ENCODE measurements at regions not wholly inside any gene's neighbourhood (a gene's known extent, or its start where the extent isn't known, plus 50 kb on each side); places are given as distances from the start of the nearest gene placed in this dataset.

GRCh38 chr15:39456582-39457330 lies 124.1 kb upstream of the THBS1 start:
- Histone ChIP-seq H3K9me2 (replicated peaks; ENCODE audit: insufficient read depth, low read length) (no peaks in the 10 kb centered on the region), H3F3A (ENCODE audit: insufficient read depth) (no peaks in the 10 kb centered on the region), H3K79me2 (ENCODE audit: insufficient read depth, low read length) (no peaks in the 10 kb centered on the region), H2AFZ (ENCODE audit: low read depth, low read length, severe bottlenecking) (no peak overlapping the region), H3K9me3 (ENCODE audit: insufficient read depth, low read length) (no peaks in the 10 kb centered on the region), H4K20me1 (ENCODE audit: low read depth, low read length) (no peaks in the 10 kb centered on the region), H3K4me2 (ENCODE audit: low read depth, low read length, poor library complexity, severe bottlenecking) (no peak overlapping the region), H3K27ac (ENCODE audit: low read depth, low read length) (no peak overlapping the region), H3K27me3 (ENCODE audit: low read length) (no peaks in the 10 kb centered on the region), H3K9ac (ENCODE audit: low read length) (no peak overlapping the region), H3K4me3 (ENCODE audit: insufficient read depth, low read length, poor library complexity, severe bottlenecking) (no peak overlapping the region), H3K36me3 (ENCODE audit: low read length) (no peaks in the 10 kb centered on the region)
- TF ChIP-seq CTCF (IDR thresholded peaks at IDR 0.05; ENCODE audit: insufficient read depth, low read length, poor library complexity, severe bottlenecking): no peak
- TF ChIP-seq EZH2phosphoT487 (conservative IDR thresholded peaks at IDR 0.05; ENCODE audit: low read length): no peak

GRCh38 chr15:39458131-39458530 lies 122.7 kb upstream of the THBS1 start:
- H3K36me3 ChIP-seq (ENCODE audit: low read length): no peaks in the 10 kb centered on the region
- H3K9ac ChIP-seq (ENCODE audit: low read length): no peak overlapping the region
- H2AFZ ChIP-seq (ENCODE audit: low read depth, low read length, severe bottlenecking): no peak overlapping the region
- H3K27ac ChIP-seq (ENCODE audit: low read depth, low read length): no peak overlapping the region
- H3K9me3 ChIP-seq (ENCODE audit: insufficient read depth, low read length): no peaks in the 10 kb centered on the region
- no peak overlapping the region for H3K4me2 ChIP-seq (ENCODE audit: low read depth, low read length, poor library complexity, severe bottlenecking)
- no peak overlapping the region for H3K4me3 ChIP-seq (ENCODE audit: insufficient read depth, low read length, poor library complexity, severe bottlenecking)
- H3K9me2 ChIP-seq (replicated peaks; ENCODE audit: insufficient read depth, low read length): no peaks in the 10 kb centered on the region
- TF ChIP-seq CTCF (IDR thresholded peaks at IDR 0.05; ENCODE audit: insufficient read depth, low read length, poor library complexity, severe bottlenecking): no peak
- TF ChIP-seq EZH2phosphoT487 (conservative IDR thresholded peaks at IDR 0.05; ENCODE audit: low read length): no peak
- no peaks in the 10 kb centered on the region for H4K20me1 ChIP-seq (ENCODE audit: low read depth, low read length)
- H3K27me3 ChIP-seq (ENCODE audit: low read length): no peaks in the 10 kb centered on the region
- H3K79me2 ChIP-seq (ENCODE audit: insufficient read depth, low read length): no peaks in the 10 kb centered on the region
- H3F3A ChIP-seq (ENCODE audit: insufficient read depth): no peaks in the 10 kb centered on the region

- no peaks in the 10 kb centered on the region for H3K9me2 ChIP-seq (replicated peaks; ENCODE audit: insufficient read depth, low read length)
- no peak overlapping the region for H3K9ac ChIP-seq (ENCODE audit: low read length)
- no peak overlapping the region for H2AFZ ChIP-seq (ENCODE audit: low read depth, low read length, severe bottlenecking)
- H3K4me3 ChIP-seq (ENCODE audit: insufficient read depth, low read length, poor library complexity, severe bottlenecking): no peak overlapping the region
- H4K20me1 ChIP-seq (ENCODE audit: low read depth, low read length): no peaks in the 10 kb centered on the region
- H3K79me2 ChIP-seq (ENCODE audit: insufficient read depth, low read length): no peaks in the 10 kb centered on the region
- no peaks in the 10 kb centered on the region for H3K9me3 ChIP-seq (ENCODE audit: insufficient read depth, low read length)
- TF ChIP-seq EZH2phosphoT487 (conservative IDR thresholded peaks at IDR 0.05; ENCODE audit: low read length) (no peak), CTCF (IDR thresholded peaks at IDR 0.05; ENCODE audit: insufficient read depth, low read length, poor library complexity, severe bottlenecking) (no peak)
- no peaks in the 10 kb centered on the region for H3K27me3 ChIP-seq (ENCODE audit: low read length)
- H3K4me2 ChIP-seq (ENCODE audit: low read depth, low read length, poor library complexity, severe bottlenecking): no peak overlapping the region
- no peaks in the 10 kb centered on the region for H3K36me3 ChIP-seq (ENCODE audit: low read length)
- no peak overlapping the region for H3K27ac ChIP-seq (ENCODE audit: low read depth, low read length)
- no peaks in the 10 kb centered on the region for H3F3A ChIP-seq (ENCODE audit: insufficient read depth)
Observed at GRCh38 chr15:39459548-39459947, 121.3 kb upstream of the THBS1 start.

Measured in SU-DHL-6 (cell line).